Liver (tissue), 3 donors: ENCODE measurements at regions not wholly inside any gene's neighbourhood (a gene's known extent, or its start where the extent isn't known, plus 50 kb on each side); places are given as distances from the start of the nearest gene placed in this dataset.

Source experiments
- CTCF ChIP-seq: fragments of 150-350 bp; IDR thresholded peaks from 2 replicates; pipeline ENCODE4 v1.5.1; 2017; ENCODE audit warnings: improper control_type of control experiment, low read depth, low read length; ENCODE audit not compliant: missing input control
- FOXA1 ChIP-seq: IDR thresholded peaks from 2 replicates; pipeline ENCODE4 v1.6.1; 2016; ENCODE audit warnings: antibody characterized with exemption
- JUND ChIP-seq, 2 donors: IDR thresholded peaks; 2 replicates each; pipeline ENCODE4 v1.6.1; 2016; ENCODE audit warnings: antibody characterized with exemption in 2 of 2
- RAD21 ChIP-seq, 2 donors: IDR thresholded peaks; 2 replicates each; pipeline ENCODE4 v1.6.1; 2016; ENCODE audit warnings: antibody characterized with exemption in 2 of 2, mild to moderate bottlenecking in 2 of 2
- TAF1 ChIP-seq: conservative IDR thresholded peaks from 2 replicates; pipeline ENCODE4 v1.6.1; 2016; ENCODE audit warnings: antibody characterized with exemption, mild to moderate bottlenecking
- YY1 ChIP-seq: IDR thresholded peaks from 2 replicates; pipeline ENCODE4 v1.6.1; 2016; ENCODE audit warnings: antibody characterized with exemption, mild to moderate bottlenecking
- TF ChIP-seq, protein P1 (sequence below): IDR thresholded peaks from 2 replicates; pipeline ENCODE4 v1.6.1; 2016; ENCODE audit warnings: antibody characterized with exemption
- donor health status: healthy.
- donor health status: healthy.

- TF ChIP-seq CTCF (no peak), FOXA1 (no peak), YY1 (no peak), RAD21 (IDR thresholded peaks at IDR 0.05) (no peak), TAF1 (no peak), JUND (IDR thresholded peaks at IDR 0.05) (no peak)
- TF ChIP-seq, protein P1, sequence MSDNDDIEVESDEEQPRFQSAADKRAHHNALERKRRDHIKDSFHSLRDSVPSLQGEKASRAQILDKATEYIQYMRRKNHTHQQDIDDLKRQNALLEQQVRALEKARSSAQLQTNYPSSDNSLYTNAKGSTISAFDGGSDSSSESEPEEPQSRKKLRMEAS = no peak
Observed at GRCh38 chr10:130337696-130338635, 201.8 kb downstream of the GLRX3 start.
